ENCODE measurements at regions not wholly inside any gene's neighbourhood (a gene's known extent, or its start where the extent isn't known, plus 50 kb on each side); places are given as distances from the start of the nearest gene placed in this dataset.

GRCh38 chr20:55684578-55684977, 320.7 kb downstream of the CBLN4 start:
- no peak for DNase-seq (ENCODE audit: low read depth)
- no peak overlapping the region for H3K4me3 ChIP-seq (ENCODE audit: low read length)
- TF ChIP-seq CTCF (conservative IDR thresholded peaks at IDR 0.05; ENCODE audit: low read depth, low read length): no peak

GRCh38 chr20:55678970-55679667, 326.2 kb downstream of the CBLN4 start:
- no peak for TF ChIP-seq CTCF (conservative IDR thresholded peaks at IDR 0.05; ENCODE audit: low read depth, low read length)
- DNase-seq (ENCODE audit: low read depth): no peak
- H3K4me3 ChIP-seq (ENCODE audit: low read length): no peak overlapping the region

GRCh38 chr20:55678126-55678525, 327.2 kb downstream of the CBLN4 start:
- TF ChIP-seq CTCF (conservative IDR thresholded peaks at IDR 0.05; ENCODE audit: low read depth, low read length): no peak
- DNase-seq (ENCODE audit: low read depth): no peak
- no peak overlapping the region for H3K4me3 ChIP-seq (ENCODE audit: low read length)

GRCh38 chr20:55677011-55677410, 328.3 kb downstream of the CBLN4 start:
- no peak overlapping the region for H3K4me3 ChIP-seq (ENCODE audit: low read length)
- DNase-seq (ENCODE audit: low read depth): no peak
- TF ChIP-seq CTCF (conservative IDR thresholded peaks at IDR 0.05; ENCODE audit: low read depth, low read length): no peak

GRCh38 chr20:55676097-55676496, 329.2 kb downstream of the CBLN4 start:
- DNase-seq (ENCODE audit: low read depth): no peak
- H3K4me3 ChIP-seq (ENCODE audit: low read length): no peak overlapping the region
- TF ChIP-seq CTCF (conservative IDR thresholded peaks at IDR 0.05; ENCODE audit: low read depth, low read length): no peak

GRCh38 chr20:55668631-55669030, 336.7 kb downstream of the CBLN4 start:
- no peak for TF ChIP-seq CTCF (conservative IDR thresholded peaks at IDR 0.05; ENCODE audit: low read depth, low read length)
- no peak for DNase-seq (ENCODE audit: low read depth)

GRCh38 chr20:55667955-55668354, 337.4 kb downstream of the CBLN4 start:
- no peak for TF ChIP-seq CTCF (conservative IDR thresholded peaks at IDR 0.05; ENCODE audit: low read depth, low read length)
- DNase-seq (ENCODE audit: low read depth): no peak
- no peak overlapping the region for H3K4me3 ChIP-seq (ENCODE audit: low read length)

More at GRCh38 chr20:55668631-55669030, 336.7 kb downstream of the CBLN4 start:
- no peak overlapping the region for H3K4me3 ChIP-seq (ENCODE audit: low read length)

All from retinal pigment epithelial cell (primary cell).